PC-9 (cell line): ENCODE measurements at regions not wholly inside any gene's neighbourhood (a gene's known extent, or its start where the extent isn't known, plus 50 kb on each side); places are given as distances from the start of the nearest gene placed in this dataset.
"Not testable (repeated sequence)": the region's sequence is repeated elsewhere in the genome, so short reads cannot be mapped to it uniquely, and the experiment has no call there.

ENCODE experiments used
- BruUV-seq: library from RNA; stranded (reverse); fragments of 400-500 nt; replicated peaks from 2 replicates; lab custom pipeline; 2021; lab: Mats Ljungman, UMichigan
- CTCF ChIA-PET: fragments of 300-600 bp; sonication (Branson Sonifier 250); formaldehyde crosslinking; loops from one replicate; lab custom pipeline; 2022; ENCODE audit warnings: antibody characterized with exemption; lab: Charles Lee
- POLR2A ChIA-PET: fragments of 300-600 bp; sonication (Branson Sonifier 250); formaldehyde crosslinking; loops from one replicate; lab custom pipeline; 2022; ENCODE audit warnings: antibody characterized with exemption; ENCODE audit not compliant: unreplicated experiment; lab: Charles Lee
- DNase-seq, 2 experiments: peaks; one replicate each; pipeline versions ENCODE4 v3.0.0 to v3.0.0-alpha.2; 2015 to 2022; ENCODE audit warnings: mixed read lengths in 1 of 2
- H2AFZ ChIP-seq: fragments of 200-600 bp; sonication (generic); 2 replicates; pipeline ENCODE4 v1.8.1; 2017; ENCODE audit warnings: antibody characterized with exemption
- H3F3A ChIP-seq: fragments of 200-600 bp; sonication (generic); 2 replicates; pipeline ENCODE4 v1.8.1; 2017; ENCODE audit warnings: antibody characterized with exemption, mild to moderate bottlenecking, low read depth; ENCODE audit not compliant: insufficient read depth
- H3K27ac ChIP-seq: fragments of 200-600 bp; sonication (generic); 2 replicates; pipeline ENCODE4 v1.6.1; 2016; ENCODE audit warnings: mixed run types
- H3K27me3 ChIP-seq: fragments of 200-600 bp; sonication (generic); 2 replicates; pipeline ENCODE4 v1.6.1; 2016; ENCODE audit warnings: low read depth, mixed run types; ENCODE audit not compliant: insufficient read depth
- H3K36me3 ChIP-seq: fragments of 200-600 bp; sonication (generic); 2 replicates; pipeline ENCODE4 v1.6.1; 2016; ENCODE audit warnings: low read depth, mixed run types
- H3K4me1 ChIP-seq: fragments of 200-600 bp; sonication (generic); replicated peaks from 2 replicates; pipeline ENCODE4 v1.6.1; 2016; ENCODE audit warnings: mixed run types; ENCODE audit not compliant: insufficient read depth
- H3K4me2 ChIP-seq: fragments of 200-600 bp; sonication (generic); 2 replicates; pipeline ENCODE4 v1.6.1; 2017; ENCODE audit warnings: mixed run types
- H3K4me3 ChIP-seq: fragments of 200-600 bp; sonication (generic); 2 replicates; pipeline ENCODE4 v1.6.1; 2016; ENCODE audit warnings: mixed run types
- H3K79me2 ChIP-seq: fragments of 200-600 bp; sonication (generic); 2 replicates; pipeline ENCODE4 v1.6.1; 2017; ENCODE audit warnings: low read depth, mixed run types
- H3K9me2 ChIP-seq: fragments of 200-600 bp; sonication (generic); 2 replicates; pipeline ENCODE4 v1.8.1; 2017; ENCODE audit warnings: mild to moderate bottlenecking; ENCODE audit not compliant: insufficient read depth
- H3K9me3 ChIP-seq: fragments of 200-600 bp; sonication (generic); 2 replicates; pipeline ENCODE4 v1.8.1; 2016; ENCODE audit warnings: low read depth; ENCODE audit not compliant: insufficient read depth
- H4K20me1 ChIP-seq: fragments of 200-600 bp; sonication (generic); 2 replicates; pipeline ENCODE4 v1.8.1; 2017; ENCODE audit not compliant: insufficient read depth
- EZH2 ChIP-seq: fragments of 200-600 bp; sonication (generic); IDR thresholded peaks from 2 replicates; pipeline ENCODE4 v1.8.0; 2017; ENCODE audit warnings: antibody characterized with exemption, low read depth
- intact Hi-C: fragments of 100-400 bp; cut with micrococcal nuclease; formaldehyde crosslinking; loops from one replicate; pipeline ENCODE4 v1.10.0; 2022; ENCODE audit not compliant: unreplicated experiment
- TF ChIP-seq, protein P1 (sequence below): fragments of 200-600 bp; sonication (generic); conservative IDR thresholded peaks from 2 replicates; pipeline ENCODE4 v1.6.1; 2017; ENCODE audit warnings: mixed run types, antibody characterized with exemption, mild to moderate bottlenecking, moderate library complexity

- TF ChIP-seq, protein P1, sequence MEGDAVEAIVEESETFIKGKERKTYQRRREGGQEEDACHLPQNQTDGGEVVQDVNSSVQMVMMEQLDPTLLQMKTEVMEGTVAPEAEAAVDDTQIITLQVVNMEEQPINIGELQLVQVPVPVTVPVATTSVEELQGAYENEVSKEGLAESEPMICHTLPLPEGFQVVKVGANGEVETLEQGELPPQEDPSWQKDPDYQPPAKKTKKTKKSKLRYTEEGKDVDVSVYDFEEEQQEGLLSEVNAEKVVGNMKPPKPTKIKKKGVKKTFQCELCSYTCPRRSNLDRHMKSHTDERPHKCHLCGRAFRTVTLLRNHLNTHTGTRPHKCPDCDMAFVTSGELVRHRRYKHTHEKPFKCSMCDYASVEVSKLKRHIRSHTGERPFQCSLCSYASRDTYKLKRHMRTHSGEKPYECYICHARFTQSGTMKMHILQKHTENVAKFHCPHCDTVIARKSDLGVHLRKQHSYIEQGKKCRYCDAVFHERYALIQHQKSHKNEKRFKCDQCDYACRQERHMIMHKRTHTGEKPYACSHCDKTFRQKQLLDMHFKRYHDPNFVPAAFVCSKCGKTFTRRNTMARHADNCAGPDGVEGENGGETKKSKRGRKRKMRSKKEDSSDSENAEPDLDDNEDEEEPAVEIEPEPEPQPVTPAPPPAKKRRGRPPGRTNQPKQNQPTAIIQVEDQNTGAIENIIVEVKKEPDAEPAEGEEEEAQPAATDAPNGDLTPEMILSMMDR: no peak
- TF ChIP-seq EZH2: no peak
- H3F3A ChIP-seq: no peaks in the 10 kb centered on the region
- DNase-seq: no peak
- no peak overlapping the region for H3K4me2 ChIP-seq
- no peaks in the 10 kb centered on the region for H3K27me3 ChIP-seq
- no peaks in the 10 kb centered on the region for H4K20me1 ChIP-seq
- H3K4me1 ChIP-seq: no peaks in the 10 kb centered on the region
- H3K79me2 ChIP-seq: no peaks in the 10 kb centered on the region
- no peak overlapping the region for H3K27ac ChIP-seq
- no peaks in the 10 kb centered on the region for H3K9me2 ChIP-seq
- H3K36me3 ChIP-seq: no peaks in the 10 kb centered on the region
- no peak overlapping the region for H3K4me3 ChIP-seq
- intact Hi-C loops: no loop called here
- ChIA-PET POLR2A (no interaction called here), CTCF (no interaction called here)
- no peaks in the 10 kb centered on the region for H3K9me3 ChIP-seq
- no peak overlapping the region for H2AFZ ChIP-seq
- no TSS peak for BruUV-seq
These were observed 388.7 kb downstream of the PCDH10 start for GRCh38 chr4:133537780-133538281.

DNA sequence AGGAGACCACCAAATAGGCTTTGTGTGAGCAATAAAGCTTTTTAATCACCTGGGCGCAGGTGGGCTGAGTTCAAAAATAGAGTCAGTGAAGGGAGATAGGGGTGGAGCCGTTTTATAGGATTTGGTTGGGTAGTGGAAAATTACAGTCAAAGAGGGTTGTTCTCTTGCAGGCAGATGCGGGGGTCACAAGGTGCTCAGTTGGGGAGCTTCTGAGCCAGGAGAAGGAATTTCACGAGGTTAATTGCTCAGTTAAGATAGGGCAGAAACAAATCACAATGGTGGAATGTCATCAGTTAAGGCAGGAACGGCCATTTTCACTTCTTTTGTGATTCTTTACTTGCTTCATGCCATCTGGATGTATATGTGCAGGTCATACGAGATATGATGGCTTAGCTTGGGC, 385.1 kb downstream of the PCDH10 start:
- not testable (repeated sequence) for DNase-seq

DNA sequence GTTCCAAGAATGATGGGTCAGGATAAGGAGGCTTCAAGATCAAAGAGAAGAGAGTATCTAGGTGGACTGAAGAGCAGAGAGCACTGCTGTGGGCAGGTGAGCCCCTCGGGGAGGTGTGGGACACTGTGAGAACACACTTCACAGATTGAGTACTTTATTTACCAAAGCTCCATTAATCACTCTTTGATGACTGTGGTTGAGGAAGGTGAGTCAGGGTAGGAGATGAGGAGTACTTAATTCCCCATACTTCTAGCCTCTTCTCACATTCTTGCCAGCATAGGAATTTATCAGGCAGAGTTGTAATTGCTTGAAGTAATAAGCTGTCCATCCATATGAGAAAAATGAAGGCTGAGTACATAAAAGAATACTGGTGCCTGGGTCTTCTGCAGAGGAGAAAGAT, 375.3 kb downstream of the PCDH10 start:
- DNase-seq: no peak
- no TSS peak for BruUV-seq
- CTCF ChIA-PET: no interaction called here

More for the DNA sequence above, 385.1 kb downstream of the PCDH10 start:
- H3K36me3 ChIP-seq, H4K20me1 ChIP-seq, H3K9me3 ChIP-seq, CTCF ChIA-PET, H3K4me2 ChIP-seq, H3K27me3 ChIP-seq, H3F3A ChIP-seq, H2AFZ ChIP-seq, H3K79me2 ChIP-seq, H3K4me3 ChIP-seq, H3K9me2 ChIP-seq, H3K4me1 ChIP-seq, H3K27ac ChIP-seq, POLR2A ChIA-PET, BruUV-seq: not testable (repeated sequence)
- intact Hi-C loops: loop anchor here (2.0 kb wide), 1 partner anchor 19 kb away; no protein-coding TSS in a partner anchor

More for the DNA sequence above, 375.3 kb downstream of the PCDH10 start:
- POLR2A ChIA-PET: no interaction called here
- H3K4me3 ChIP-seq: no peak overlapping the region
- no peak overlapping the region for H3K4me2 ChIP-seq
- H3K9me3 ChIP-seq: no peaks in the 10 kb centered on the region
- no peaks in the 10 kb centered on the region for H3K79me2 ChIP-seq
- no peak overlapping the region for H2AFZ ChIP-seq
- H3K9me2 ChIP-seq: no peaks in the 10 kb centered on the region
- H3K27me3 ChIP-seq: no peaks in the 10 kb centered on the region
- TF ChIP-seq EZH2: no peak
- TF ChIP-seq, protein P1: no peak
- no peaks in the 10 kb centered on the region for H4K20me1 ChIP-seq
- no peak overlapping the region for H3K27ac ChIP-seq
- no peaks in the 10 kb centered on the region for H3K36me3 ChIP-seq
- no peaks in the 10 kb centered on the region for H3K4me1 ChIP-seq
- intact Hi-C loops: no loop called here
- H3F3A ChIP-seq: no peaks in the 10 kb centered on the region
